Keratinocyte (primary cell): ENCODE measurements at regions not wholly inside any gene's neighbourhood (a gene's known extent, or its start where the extent isn't known, plus 50 kb on each side); places are given as distances from the start of the nearest gene placed in this dataset.

Experiments used
- DNase-seq: peaks from one replicate; pipeline ENCODE4 v3.0.0-alpha.2; 2011; ENCODE audit warnings: low read depth, missing footprints, low spot score
- FAIRE-seq: peaks from 2 replicates; lab custom pipeline; 2011; peaks lifted over from hg19 to GRCh38; lab: Jason Lieb, UNC
- H2AFZ ChIP-seq: 2 replicates; pipeline ENCODE4 v1.6.0; 2012; ENCODE audit warnings: low read length, control low read depth, inconsistent platforms; ENCODE audit not compliant: control insufficient read depth
- H3K27ac ChIP-seq: 2 replicates; pipeline ENCODE4 v1.5.1; 2011; ENCODE audit warnings: low read length; ENCODE audit not compliant: control insufficient read depth, insufficient read depth
- H3K27me3 ChIP-seq: 3 replicates; pipeline ENCODE4 v1.6.0; 2011; ENCODE audit warnings: low read length; ENCODE audit not compliant: control insufficient read depth, insufficient read depth; ENCODE audit errors: extremely low read depth
- H3K36me3 ChIP-seq, 2 experiments: 2 replicates in 1 of 2; 3 replicates in 1 of 2; pipeline ENCODE4 v1.5.1; 2011; ENCODE audit warnings: low read length in 2 of 2, mild to moderate bottlenecking in 1 of 2; ENCODE audit not compliant: control insufficient read depth in 2 of 2, insufficient read depth in 2 of 2; ENCODE audit errors: extremely low read depth in 1 of 2
- H3K4me1 ChIP-seq: 3 replicates; pipeline ENCODE4 v1.5.1; 2011; ENCODE audit warnings: low read length; ENCODE audit not compliant: control insufficient read depth, insufficient read depth; ENCODE audit errors: extremely low read depth
- H3K4me2 ChIP-seq: 3 replicates; pipeline ENCODE4 v1.6.0; 2011; ENCODE audit warnings: low read depth, low read length; ENCODE audit not compliant: control insufficient read depth, insufficient read depth; ENCODE audit errors: extremely low read depth
- H3K4me3 ChIP-seq, 3 experiments: fragments of 200-600 bp in 1 of 3; sonication (generic) in 1 of 3; 2 replicates in 2 of 3; 3 replicates in 1 of 3; pipeline ENCODE4 v1.5.1; 2011 to 2016; ENCODE audit warnings: low read length in 3 of 3, mild to moderate bottlenecking in 3 of 3, control low read depth in 2 of 3, inconsistent platforms in 1 of 3, low read depth in 1 of 3, mixed read lengths in 1 of 3, mixed run types in 1 of 3, moderate library complexity in 1 of 3; ENCODE audit not compliant: control insufficient read depth in 2 of 3, insufficient read depth in 2 of 3; ENCODE audit errors: extremely low read depth in 1 of 3
- H3K79me2 ChIP-seq: 2 replicates; pipeline ENCODE4 v1.6.0; 2012; ENCODE audit warnings: low read length; ENCODE audit not compliant: control insufficient read depth, insufficient read depth
- H3K9ac ChIP-seq: 3 replicates; pipeline ENCODE4 v1.6.0; 2011; ENCODE audit warnings: low read length; ENCODE audit not compliant: control insufficient read depth, insufficient read depth; ENCODE audit errors: extremely low read depth
- H3K9me1 ChIP-seq: 3 replicates; pipeline ENCODE4 v1.6.0; 2011; ENCODE audit warnings: low read length; ENCODE audit not compliant: control insufficient read depth, insufficient read depth; ENCODE audit errors: extremely low read depth
- H3K9me3 ChIP-seq: 2 replicates; pipeline ENCODE4 v1.5.1; 2012; ENCODE audit warnings: low read depth, low read length; ENCODE audit not compliant: control insufficient read depth
- H4K20me1 ChIP-seq: 3 replicates; pipeline ENCODE4 v1.6.0; 2011; ENCODE audit warnings: low read length; ENCODE audit not compliant: control insufficient read depth, insufficient read depth; ENCODE audit errors: extremely low read depth
- EZH2 ChIP-seq: IDR thresholded peaks from one replicate; pipeline ENCODE4 v1.6.1; 2012; ENCODE audit warnings: inconsistent platforms, mild to moderate bottlenecking, low read length, moderate library complexity
- dilution Hi-C: fragments of 300-500 bp; cut with MboI; formaldehyde crosslinking; loops from one replicate; pipeline ENCODE4 v1.7.0; 2020; ENCODE audit warnings: low sequenced_read_pairs; ENCODE audit not compliant: extremely low pct_ligation_motif_present
- TF ChIP-seq, protein P1 (sequence below), 3 experiments: IDR thresholded peaks in 1 of 3; conservative IDR thresholded peaks in 1 of 3; optimal IDR thresholded peaks in 1 of 3; 2 replicates in 2 of 3; 3 replicates in 1 of 3; pipeline versions ENCODE3 to v1.5.1; 2011; ENCODE audit warnings: low read length in 3 of 3, mild to moderate bottlenecking in 3 of 3, moderate library complexity in 2 of 3, control low read depth in 1 of 3, inconsistent platforms in 1 of 3; ENCODE audit not compliant: insufficient read depth in 2 of 3; ENCODE audit errors: extremely low read depth in 1 of 3

DNA sequence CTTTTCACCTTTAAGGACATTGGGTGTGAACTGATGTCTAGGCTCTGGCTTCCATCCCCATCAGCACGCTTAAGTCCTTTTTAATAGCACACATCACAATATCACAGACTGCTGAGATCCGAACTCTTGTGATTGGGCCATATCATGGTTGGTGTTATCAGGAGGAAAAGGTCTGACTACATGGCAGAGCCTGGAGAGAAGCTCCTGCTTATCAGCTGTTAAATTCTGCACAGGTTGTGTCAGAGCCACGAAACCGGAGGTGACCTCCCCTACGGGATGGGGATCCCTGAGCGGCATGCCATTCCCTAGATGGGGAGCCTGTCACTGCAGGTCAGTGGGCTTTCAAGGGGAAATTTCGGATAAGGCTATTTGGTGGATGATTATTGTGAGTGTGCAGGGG, 182.4 kb downstream of the INHBA start:
- H3K4me1 ChIP-seq = no peaks in the 10 kb centered on the region
- no peaks in the 10 kb centered on the region for H3K36me3 ChIP-seq
- dilution Hi-C loops = no loop called here
- no peak overlapping the region for H3K27ac ChIP-seq
- no peak overlapping the region for H3K4me2 ChIP-seq
- TF ChIP-seq, protein P1, sequence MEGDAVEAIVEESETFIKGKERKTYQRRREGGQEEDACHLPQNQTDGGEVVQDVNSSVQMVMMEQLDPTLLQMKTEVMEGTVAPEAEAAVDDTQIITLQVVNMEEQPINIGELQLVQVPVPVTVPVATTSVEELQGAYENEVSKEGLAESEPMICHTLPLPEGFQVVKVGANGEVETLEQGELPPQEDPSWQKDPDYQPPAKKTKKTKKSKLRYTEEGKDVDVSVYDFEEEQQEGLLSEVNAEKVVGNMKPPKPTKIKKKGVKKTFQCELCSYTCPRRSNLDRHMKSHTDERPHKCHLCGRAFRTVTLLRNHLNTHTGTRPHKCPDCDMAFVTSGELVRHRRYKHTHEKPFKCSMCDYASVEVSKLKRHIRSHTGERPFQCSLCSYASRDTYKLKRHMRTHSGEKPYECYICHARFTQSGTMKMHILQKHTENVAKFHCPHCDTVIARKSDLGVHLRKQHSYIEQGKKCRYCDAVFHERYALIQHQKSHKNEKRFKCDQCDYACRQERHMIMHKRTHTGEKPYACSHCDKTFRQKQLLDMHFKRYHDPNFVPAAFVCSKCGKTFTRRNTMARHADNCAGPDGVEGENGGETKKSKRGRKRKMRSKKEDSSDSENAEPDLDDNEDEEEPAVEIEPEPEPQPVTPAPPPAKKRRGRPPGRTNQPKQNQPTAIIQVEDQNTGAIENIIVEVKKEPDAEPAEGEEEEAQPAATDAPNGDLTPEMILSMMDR (optimal IDR thresholded peaks at IDR 0.05 in 1 of 3, IDR thresholded peaks at IDR 0.05 in 1 of 3, conservative IDR thresholded peaks at IDR 0.05 in 1 of 3; ENCODE audit: extremely low read depth in 1 of 3, insufficient read depth in 2 of 3, low read length in 3 of 3) = no peak
- TF ChIP-seq EZH2 = no peak
- DNase-seq (no peak), FAIRE-seq (no peak)
- no peak overlapping the region for H2AFZ ChIP-seq
- no peaks in the 10 kb centered on the region for H3K27me3 ChIP-seq
- peaks cover 8% of the 10 kb centered on the region for H3K9me3 ChIP-seq
- no peak overlapping the region for H3K9ac ChIP-seq
- no peaks in the 10 kb centered on the region for H3K9me1 ChIP-seq
- H3K79me2 ChIP-seq = no peaks in the 10 kb centered on the region
- no peaks in the 10 kb centered on the region for H4K20me1 ChIP-seq
- H3K4me3 ChIP-seq = no peak overlapping the region

DNA sequence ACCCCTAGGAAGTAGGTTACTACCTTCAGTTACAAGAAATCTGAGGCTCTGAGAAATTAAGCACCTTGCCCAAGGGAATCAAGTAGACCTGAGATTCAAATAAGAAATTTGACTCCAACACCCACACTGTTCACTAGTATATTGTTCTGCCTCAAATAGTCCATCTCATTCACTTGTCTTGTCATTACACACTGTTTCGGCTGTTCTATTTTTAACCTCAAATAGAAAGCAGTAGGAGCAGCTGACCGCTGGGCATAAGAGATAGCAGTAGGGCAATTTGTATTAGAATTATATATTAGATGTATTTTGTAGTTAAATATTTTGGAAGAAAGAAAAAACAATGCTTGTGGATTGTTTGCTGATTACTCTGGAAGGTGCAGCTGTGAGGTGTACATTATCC, 185.1 kb downstream of the INHBA start:
- no peaks in the 10 kb centered on the region for H3K79me2 ChIP-seq
- H2AFZ ChIP-seq = no peak overlapping the region
- no peak for TF ChIP-seq EZH2
- TF ChIP-seq, protein P1 (optimal IDR thresholded peaks at IDR 0.05 in 1 of 3, IDR thresholded peaks at IDR 0.05 in 1 of 3, conservative IDR thresholded peaks at IDR 0.05 in 1 of 3; ENCODE audit: extremely low read depth in 1 of 3, insufficient read depth in 2 of 3, low read length in 3 of 3) = no peak
- H4K20me1 ChIP-seq = no peaks in the 10 kb centered on the region
- H3K4me3 ChIP-seq = no peak overlapping the region
- H3K9ac ChIP-seq = no peak overlapping the region
- peaks cover 2% of the 10 kb centered on the region for H3K9me3 ChIP-seq
- no peak for DNase-seq
- H3K4me1 ChIP-seq = no peaks in the 10 kb centered on the region
- H3K9me1 ChIP-seq = no peaks in the 10 kb centered on the region
- H3K36me3 ChIP-seq = no peaks in the 10 kb centered on the region
- no peak for FAIRE-seq
- no peak overlapping the region for H3K4me2 ChIP-seq
- H3K27me3 ChIP-seq = no peaks in the 10 kb centered on the region
- dilution Hi-C loops = no loop called here
- no peak overlapping the region for H3K27ac ChIP-seq
